NK-92 treated with Interleukin-12 subunit alpha and Interleukin-12 subunit beta, amount 100 ng/mL, for 24 hours (cell line): ENCODE measurements at regions not wholly inside any gene's neighbourhood (a gene's known extent, or its start where the extent isn't known, plus 50 kb on each side); places are given as distances from the start of the nearest gene placed in this dataset.
"Not testable (repeated sequence)": the region's sequence is repeated elsewhere in the genome, so short reads cannot be mapped to it uniquely, and the experiment has no call there.

ENCODE experiments used
- DNase-seq: peaks from one replicate; lab custom pipeline; 2025; lab: John Stamatoyannopoulos, UW

- DNase-seq, result no peak
Measured at GRCh38 chr9:110093871-110094270, 114.1 kb downstream of the C9orf152 start.

- DNase-seq, result no peak
Measured at GRCh38 chr9:110095161-110095595, 112.8 kb downstream of the C9orf152 start.

DNA sequence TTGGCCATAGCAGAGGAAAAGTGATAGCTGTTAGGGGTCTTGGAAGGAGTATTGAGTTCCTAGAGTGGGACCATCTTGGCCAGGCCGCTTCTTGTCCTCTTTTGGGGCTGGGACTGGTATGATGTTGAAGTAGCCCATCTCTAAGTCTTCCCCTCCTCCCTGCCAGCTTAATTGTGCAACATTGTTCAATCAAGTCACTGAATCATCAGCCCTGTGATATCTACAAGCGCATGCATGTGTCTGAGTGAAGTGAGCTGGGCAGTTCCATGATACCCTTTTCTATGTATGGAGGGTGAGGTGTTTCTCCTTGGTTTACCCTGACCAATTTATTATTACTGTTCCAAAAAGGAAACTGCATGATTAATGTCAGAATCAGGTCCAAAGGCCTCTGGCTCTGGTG, 112.2 kb downstream of the C9orf152 start:
- DNase-seq, result no peak

GRCh38 chr9:110096674-110097073, 111.3 kb downstream of the C9orf152 start:
- not testable (repeated sequence) for DNase-seq

DNA sequence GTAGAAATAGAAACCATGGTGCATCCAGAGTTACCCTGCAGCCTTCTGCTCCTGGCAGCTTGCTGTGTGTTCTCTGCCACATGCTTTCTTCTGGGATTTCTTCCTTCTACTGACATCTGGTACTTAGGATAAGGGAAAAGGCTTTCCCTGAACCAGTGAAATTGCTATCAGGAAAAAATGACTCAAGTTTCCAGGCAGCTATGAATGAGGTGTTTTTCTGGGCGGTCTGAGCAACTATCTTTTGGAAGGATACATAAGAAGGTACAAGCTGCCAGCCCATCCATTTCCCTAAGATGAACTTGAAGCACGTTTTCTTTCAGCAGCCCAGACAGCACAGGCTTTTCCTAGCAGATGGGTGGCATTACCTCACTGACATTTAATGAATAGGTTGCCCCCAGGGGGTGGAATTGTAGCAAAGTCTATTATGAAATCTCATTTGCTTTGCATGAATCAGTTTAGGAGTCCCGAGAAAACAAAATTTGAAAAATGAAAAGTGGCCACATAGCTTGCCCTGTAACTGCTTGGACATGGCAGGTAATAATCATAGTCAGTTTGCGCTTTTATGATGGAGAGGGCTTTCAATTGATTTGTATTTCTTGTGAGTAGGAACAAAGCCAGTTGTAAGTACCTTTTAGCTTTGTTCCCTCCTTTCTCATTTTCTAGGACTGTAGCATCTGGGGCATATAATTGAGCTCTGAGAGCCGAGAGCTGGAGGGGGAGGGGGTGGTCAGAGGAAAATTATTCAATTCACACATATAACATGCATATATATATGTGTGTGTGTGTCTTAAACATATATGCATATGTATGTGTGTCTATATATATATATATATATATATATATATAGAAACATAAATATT, 108.5 kb downstream of the C9orf152 start:
- DNase-seq, result no peak

GRCh38 chr9:110101531-110102161, 106.3 kb downstream of the C9orf152 start:
- DNase-seq, result no peak

GRCh38 chr9:110103257-110103656, 104.7 kb downstream of the C9orf152 start:
- no peak for DNase-seq

DNA sequence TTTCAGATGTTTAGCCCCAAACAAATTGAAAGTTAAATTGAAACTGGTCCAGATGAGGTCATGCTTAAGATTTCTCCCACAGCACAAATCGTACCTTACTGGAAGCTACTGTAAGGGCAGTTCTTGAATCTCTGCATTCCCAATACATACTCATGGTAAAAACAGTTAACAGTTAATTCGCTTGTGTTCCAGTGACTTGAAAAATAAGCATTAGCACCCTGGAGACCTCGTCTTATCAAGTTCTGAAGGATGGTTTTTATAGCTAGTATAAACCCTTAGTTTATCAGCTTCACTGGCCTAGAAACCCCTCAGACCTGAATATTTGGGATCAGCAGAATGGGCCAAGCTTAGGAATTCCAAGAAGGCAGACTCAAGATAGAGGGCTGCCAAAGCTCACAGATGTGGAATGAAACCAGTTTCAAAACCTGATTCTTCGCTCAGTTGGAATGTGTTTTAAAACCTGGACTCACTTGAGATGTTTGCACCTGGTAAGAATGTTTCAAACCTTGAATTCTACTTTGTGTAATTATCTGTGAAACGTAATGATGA, 103.6 kb downstream of the C9orf152 start:
- DNase-seq, result no peak

DNA sequence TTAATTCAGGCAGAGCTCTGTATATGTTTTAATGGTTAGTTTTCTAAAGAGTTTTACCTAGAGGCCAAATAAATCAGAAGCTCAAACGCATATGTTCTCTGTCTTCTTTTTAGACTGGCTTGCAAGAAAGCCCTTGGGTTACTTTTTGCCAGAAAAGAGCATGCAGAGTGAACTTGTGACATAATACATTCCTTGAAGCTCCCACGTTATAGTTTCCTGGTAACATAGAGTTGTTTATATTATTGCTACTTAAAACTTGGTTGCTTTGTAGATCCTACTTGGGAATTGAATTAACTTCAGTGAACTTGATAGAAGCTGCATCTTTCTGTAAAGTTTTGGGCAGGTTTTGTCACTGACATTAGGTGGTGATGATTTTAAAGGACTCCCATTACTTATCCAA, 102.9 kb downstream of the C9orf152 start:
- DNase-seq, result no peak

DNA sequence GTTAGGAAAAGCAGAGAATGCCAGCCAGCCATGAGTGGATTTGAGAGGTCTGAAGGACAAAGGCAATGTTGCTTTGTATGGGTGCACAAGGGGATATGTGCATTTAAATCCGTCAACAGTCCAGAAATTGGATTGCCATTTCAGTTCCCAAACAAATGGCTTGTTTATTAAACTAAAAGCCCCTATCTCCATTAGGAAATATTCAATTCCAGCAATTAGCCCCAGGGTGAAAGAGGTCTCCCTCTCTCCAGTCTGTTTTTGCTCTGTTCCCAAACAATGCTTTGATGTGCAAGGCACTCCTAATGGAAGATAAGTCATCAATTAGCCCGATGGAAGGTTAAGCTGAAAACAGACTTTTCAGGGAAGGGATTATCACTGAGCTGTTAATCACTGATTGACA, 101.3 kb downstream of the C9orf152 start:
- no peak for DNase-seq

GRCh38 chr9:110109333-110110092, 98.4 kb downstream of the C9orf152 start:
- DNase-seq, result no peak

DNA sequence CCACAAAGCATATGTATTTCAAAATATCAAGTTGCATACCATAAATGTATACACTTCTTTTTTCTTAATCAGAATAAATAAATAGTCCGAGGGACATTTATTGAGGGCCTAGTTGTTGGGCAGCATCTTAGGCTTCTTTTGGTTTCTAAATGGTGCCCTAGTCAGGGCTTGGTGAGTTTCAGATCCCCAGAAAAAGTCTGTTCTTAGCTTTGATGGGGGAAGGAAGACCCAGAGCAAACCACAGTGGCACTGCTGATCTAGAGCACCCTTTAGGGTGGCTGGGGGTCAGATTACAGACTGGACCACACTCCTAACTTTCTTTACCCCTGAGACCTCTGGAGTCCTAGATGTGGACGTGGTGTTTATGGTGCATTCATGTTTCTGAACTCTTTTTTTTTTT, 97.8 kb downstream of the C9orf152 start:
- DNase-seq, result no peak

- DNase-seq, result no peak
Measured at GRCh38 chr9:110111868-110112267, 96.1 kb downstream of the C9orf152 start.

- DNase-seq, result no peak
Measured at GRCh38 chr9:110112792-110113191, 95.2 kb downstream of the C9orf152 start.

DNA sequence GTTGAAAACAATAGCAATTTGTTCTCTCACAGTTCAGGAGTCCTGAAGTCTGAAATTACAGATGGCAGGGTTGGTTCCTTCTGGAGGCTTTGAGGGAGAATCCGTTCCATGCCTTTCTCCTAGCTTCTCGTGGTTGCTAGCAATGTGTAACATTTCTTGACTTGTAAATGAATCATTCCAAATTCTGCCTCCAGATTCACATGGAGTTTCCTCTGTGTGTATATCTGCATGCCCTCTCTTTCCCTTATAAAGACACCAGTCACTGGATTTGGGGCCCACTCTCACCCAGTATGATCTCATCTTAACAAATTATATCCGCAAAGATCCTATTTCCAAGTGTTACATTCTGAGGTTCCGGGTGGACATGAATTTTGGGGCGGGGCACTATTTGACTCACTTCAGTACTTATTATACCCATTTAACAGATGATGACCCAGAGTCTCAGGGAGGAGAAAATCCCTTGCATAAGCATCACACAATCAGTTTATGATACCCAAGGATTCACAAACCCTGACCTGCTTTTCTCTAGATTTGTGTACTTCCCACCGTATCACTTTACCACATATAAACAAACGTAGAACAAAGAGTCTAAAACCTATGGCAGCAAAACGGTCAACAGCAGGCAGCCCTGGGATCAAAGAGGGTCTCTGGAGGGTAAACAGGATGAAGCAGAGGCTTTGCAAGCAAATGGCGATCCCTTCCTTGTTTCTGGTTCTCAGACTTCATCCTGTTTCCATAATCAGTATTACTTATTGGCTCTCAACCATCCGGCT, 93.7 kb downstream of the C9orf152 start:
- no peak for DNase-seq

DNA sequence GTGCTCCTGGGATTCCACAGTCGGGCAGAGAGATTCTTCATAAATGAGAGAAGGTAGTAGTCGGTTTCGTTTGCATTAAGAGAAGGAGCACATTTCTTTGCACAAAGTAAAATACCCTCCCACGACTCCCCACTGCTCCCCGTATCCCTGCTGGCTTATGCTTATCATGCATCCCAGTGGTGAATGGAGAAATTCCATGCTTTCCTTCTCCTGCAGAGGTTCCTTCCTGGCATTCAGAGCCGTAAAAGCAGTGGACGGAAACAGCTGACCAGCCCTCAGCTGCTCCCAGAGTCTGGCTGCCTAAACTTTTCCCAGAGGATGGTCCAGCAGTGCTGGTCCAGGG, 93.1 kb downstream of the C9orf152 start:
- no peak for DNase-seq

DNA sequence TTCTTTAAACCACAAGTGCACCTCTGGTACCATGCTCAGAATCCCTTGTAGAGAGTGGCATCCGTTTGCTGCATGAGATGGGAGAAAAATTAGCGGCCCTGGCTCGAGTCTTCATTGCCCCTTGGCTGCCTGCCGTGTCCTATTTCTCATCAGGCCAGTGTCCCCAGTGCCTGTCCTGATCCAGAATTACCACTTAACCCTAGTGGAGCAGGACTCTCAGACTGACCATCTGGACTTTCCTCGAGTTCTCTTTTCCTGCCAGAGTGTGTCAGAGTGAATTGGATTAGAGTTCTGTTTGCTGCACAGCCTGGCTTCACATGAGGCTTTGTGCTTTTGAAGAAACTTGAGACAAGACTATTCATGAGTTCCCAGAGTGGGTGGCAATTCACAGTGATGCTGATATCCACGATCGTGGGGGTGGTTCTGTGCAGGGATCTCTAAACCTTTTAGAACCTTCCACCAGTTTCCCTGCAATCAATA, 92.6 kb downstream of the C9orf152 start:
- no peak for DNase-seq

- DNase-seq, result no peak
Measured at GRCh38 chr9:110115826-110116542, 92.0 kb downstream of the C9orf152 start.

- no peak for DNase-seq
Measured at GRCh38 chr9:110116543-110116885, 91.4 kb downstream of the C9orf152 start.

DNA sequence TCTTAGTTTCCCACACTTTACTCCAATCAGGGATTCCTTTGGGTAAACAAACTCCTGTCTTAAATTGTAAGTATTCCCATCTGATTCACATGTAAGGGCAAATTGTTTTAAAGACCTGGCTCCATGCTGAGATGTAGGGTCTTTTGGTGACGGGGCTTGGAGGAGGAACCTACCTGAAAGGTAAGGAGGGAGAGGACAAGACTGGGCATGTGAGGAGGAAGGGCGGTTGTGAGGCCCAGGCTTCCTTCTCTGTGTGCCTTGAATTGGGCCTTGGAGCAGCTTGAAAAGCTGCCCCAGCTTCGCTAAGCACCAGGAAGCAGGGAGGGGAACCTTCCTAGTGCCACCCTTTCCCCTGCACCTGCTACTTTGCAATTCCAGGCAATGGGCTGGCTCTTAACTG, 86.8 kb downstream of the C9orf152 start:
- DNase-seq, result no peak
